GOT3 (cell line): ENCODE measurements at regions not wholly inside any gene's neighbourhood (a gene's known extent, or its start where the extent isn't known, plus 50 kb on each side); places are given as distances from the start of the nearest gene placed in this dataset.

ENCODE experiments used
- DNase-seq: peaks from one replicate; lab custom pipeline; 2025; ENCODE audit warnings: mixed read lengths; lab: John Stamatoyannopoulos, UW

DNA sequence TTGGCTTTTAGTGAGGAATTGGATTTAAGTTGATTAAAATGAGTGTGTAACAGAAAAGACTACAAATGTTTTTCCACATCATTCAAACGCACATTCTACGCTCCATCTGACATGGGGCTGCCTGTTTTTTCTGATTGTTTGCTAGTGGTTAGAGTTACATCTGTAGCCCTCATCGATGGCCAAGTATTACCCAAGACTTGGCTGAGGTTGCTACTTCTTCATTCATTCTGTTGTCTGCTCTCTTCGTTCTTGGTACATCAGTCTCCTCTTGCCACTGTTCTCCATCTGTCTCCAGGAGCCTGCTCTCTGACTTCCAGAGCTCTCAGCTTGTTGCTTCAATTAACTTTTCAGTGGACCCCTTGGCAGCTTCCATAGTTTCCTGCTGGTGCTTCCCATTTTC, 1844.6 kb upstream of the TENM3 start:
- DNase-seq: no peak

DNA sequence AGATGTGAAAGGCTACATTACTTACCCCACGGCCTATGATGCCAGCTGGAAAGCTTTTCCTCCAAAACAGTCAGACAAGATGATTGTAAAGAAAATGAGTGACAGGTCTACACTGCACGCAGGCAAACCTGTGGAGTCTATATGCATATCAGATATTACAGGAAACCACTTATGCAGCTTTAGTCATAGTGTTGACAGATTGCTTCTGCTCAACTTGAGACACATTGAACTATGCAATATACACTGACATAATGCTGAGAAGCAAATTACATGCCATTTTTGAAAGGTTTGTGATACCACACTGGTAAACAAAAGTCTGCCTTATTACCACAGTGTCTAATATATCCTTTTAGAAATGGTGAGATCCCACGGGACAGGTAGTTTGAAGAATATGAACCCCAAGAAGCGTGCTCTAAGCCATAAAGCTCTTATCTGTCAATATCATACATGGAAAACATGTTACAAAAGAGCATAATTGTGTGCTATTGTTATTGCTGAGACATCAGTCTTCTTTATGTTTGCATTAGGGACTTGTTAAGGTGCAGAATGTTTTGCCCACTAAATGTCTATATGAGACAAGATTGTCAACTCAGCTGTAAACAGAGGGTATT, 1835.8 kb upstream of the TENM3 start:
- no peak for DNase-seq

DNA sequence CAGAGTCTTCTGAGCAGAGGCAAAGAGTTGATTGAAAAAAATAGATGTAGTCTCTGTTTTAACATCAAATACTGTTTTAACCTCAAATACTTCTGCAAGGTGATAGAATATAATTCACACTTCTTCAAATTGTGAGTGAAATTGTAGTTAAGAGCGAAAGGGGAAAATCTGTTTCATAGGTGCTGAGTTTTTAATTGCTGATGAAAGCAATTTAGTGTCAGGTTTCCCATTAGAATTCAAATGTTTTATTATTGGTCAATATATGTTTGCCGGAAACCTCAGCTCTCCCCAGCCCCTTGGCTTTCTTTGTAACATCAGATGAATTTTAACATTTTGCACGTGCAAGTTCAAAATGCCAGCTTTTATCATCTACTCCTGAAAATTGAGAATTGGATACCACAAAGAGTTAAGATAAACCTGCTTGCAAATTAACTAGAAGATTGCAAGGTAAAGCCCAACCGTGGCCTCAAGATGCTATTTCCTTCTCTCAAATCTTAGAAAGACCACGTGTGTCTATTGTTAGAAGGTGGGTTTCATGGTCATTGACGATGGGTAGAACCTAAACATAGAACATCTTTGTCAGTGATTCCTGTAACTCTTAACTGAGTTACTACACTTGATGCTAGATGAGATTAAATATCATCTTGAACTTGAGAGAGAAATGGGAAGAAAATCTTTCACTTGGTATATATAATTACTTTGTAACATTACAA, 1824.2 kb upstream of the TENM3 start:
- DNase-seq: no peak

DNA sequence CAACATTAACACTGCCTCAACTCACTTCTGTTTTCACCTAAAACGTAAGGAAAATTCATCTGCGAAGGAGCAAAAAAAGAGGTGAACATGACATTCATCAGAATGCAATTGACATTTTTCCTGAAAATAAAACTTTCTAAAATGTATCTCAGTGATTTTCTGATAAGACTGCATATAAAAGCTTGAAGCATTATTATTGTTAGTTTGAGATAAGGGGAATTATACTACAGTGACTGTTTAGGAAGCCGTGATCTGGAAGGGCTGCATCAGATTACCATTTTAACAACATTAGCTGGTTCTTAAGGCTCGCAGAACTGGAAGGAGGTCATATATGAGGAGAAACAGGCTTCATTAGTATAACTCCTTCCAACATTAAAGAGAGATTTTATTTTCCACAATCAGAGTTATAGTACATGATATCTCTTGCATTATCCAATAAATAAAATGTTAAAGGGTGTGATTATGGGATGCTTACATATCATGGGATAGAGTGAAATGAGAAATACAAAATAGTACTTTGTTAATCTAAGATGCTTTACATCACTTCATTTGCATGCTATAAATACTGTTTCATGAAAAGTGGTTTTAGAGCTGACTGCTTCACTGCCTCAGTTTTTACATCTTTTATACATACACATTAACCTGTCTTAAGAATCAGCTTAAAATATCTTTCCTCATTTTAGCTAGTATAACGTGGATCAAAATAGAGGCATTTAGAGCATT, 1820.1 kb upstream of the TENM3 start:
- no peak for DNase-seq

DNA sequence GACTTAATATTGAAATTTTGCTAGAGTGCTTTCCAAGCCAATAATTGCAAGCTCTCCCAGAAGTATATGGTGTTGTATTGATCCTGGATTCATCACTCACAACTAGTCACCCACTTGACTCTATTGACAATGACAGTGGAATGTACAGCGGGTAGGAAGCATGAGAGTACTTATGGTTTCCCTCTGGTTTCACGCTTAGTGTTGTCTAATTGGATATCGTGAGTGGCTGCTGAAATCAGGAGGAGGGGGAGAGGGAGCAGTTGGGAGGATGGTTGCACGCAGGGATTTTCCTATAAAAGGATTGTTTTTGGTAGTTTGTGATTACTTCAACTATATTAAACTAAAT, 1819.5 kb upstream of the TENM3 start:
- no peak for DNase-seq

DNA sequence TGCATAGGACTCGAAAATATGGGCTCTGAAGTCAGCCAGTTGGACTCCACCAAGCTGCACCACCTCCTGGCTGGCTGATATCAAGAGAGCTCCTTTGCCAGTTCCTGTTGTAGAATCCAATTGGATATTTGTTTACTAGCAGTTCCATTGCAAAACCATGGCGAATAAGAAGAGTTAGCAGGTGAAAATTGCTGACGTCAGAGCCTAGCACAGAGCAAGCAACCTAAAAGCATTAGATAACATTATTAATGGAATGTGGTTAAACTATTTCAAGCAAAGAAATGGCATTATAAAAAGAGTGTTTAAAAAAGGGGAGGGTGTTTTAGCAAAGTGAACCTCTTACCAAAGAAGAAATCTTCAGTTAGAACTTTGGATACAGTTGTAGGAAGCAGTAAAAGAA, 1816.3 kb upstream of the TENM3 start:
- DNase-seq: no peak

DNA sequence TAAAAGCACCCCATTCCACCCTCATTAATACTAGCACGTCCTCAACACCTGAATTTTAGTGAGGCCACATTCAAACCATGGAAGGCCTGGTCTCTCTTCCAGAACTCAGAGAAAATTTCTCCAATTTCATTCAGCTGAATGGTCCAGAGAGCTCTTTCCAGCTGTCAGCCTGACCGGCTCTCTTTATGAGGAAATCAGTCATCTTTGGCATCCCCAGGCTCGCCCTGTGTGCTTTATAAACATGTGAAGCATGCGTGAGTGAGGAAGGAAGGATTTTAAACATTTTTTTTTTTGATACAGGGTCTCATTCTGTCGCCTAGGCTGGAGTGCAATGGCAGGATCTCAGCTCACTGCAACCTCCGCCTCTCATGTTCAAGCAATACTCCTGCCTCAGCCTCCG, 1812.9 kb upstream of the TENM3 start:
- no peak for DNase-seq

DNA sequence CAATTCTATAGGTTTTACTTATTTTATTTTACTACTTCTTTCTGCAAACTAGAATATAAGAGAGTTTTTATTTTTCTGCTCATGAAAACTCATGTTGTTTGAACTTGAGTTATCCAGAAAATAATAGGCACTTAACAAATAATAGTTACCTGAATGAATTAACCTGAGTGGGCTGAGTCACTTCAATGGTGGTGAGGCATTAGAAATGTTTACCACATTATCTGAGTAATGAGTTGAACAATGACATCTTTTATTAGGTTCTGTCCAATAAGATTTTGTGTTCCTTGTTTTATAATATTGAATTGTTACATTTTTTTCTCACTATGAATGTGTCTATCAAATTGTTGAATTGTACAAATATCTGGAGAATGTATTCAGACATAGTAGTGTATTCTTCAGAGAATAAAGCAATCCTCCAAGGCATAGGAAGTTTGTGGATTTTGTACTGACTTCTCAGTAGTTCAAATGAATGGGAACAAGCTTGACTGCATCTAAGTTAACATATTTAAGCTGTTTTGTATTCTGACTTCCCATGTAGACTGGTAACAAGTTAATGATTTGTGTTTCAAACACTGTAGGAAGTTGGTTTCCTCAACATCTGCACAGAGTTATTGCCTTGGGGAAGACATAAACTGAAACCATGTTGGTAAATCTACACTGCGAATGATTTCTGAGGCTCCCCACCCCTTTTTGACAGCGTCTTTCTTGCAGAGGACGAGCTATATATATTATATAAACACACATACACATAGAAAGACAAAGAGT, 1808.9 kb upstream of the TENM3 start:
- no peak for DNase-seq

DNA sequence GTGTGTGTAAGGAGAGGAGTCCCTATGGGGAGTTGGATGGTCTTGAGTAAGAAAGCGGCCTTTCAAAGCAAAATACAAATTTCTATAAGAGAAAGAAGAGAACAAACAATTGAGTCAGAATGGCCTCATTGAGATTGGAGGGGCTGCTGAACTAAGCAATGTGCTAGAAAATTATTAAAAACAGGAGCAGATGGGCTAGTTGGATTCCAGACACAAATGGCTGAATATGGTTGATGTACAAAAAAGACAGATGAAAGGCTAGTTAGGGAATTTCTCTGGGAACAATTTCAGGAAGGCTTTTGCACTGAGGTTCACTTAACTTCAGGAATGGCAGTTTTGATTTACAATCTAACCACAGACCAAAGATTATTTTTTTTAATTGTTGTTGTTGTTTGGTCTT, 1806.8 kb upstream of the TENM3 start:
- no peak for DNase-seq

DNA sequence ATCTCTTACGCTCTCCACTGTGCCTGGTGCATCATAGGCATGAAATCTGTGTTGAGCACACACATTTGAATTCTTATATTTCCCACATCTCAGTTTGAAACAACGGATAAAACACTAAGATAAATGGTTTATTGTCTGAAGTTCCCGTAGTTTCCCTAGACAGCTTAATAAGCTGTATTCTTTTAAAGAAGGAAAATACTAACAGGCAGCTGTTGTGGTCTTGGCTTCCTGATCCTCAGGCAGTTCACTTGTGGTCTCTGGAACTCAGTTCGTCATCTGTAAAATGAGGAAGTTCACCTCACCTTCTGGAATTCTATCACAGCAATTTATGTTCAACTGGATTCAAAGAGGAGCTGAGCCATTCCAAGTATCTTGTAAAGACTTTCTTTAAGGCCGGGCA, 1805.6 kb upstream of the TENM3 start:
- no peak for DNase-seq

DNA sequence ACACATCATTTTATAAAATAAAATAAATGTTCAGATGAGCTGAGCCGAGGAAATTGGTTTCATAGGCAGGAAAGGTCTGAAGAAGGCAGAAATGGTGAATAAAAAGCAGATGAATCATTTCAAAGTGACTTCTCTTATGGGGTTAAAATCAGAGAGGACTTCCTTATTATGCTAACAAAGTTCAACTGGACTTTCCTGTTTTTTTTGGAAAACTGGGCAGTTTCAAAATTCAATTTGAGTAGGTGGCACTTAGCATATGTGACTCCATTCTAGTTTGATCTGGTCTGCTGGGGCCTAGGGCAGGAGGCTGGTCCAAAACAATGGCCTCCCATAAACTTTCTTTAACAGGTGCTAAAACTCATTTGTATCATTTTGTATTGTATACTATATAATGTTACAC, 1794.9 kb upstream of the TENM3 start:
- no peak for DNase-seq

DNA sequence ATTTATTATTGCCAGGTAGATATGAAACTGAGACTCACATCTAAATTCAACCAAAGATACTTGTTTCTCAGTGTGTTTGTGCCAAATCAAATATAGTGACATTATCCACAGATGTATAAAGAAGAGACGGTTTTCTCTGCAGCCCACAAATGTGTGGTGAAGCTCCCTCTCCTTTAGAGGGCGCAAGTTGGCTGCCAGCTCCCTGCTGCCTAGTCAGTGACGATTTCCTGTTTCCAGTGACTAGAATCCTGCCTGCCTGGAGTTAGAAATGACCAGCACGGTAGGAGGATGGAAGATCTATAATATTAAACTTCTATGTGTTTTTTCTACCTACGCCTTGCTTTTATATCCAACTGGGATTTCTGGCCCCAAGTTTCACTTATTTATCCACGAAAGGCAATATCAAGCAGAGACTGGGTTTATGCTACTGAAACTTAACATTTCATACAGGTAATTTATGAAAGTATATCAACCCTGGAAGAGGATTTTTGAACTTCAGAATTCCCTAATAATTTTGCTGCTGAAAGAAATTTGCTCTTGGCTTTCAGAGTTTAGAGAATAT, 1793.7 kb upstream of the TENM3 start:
- DNase-seq: no peak

DNA sequence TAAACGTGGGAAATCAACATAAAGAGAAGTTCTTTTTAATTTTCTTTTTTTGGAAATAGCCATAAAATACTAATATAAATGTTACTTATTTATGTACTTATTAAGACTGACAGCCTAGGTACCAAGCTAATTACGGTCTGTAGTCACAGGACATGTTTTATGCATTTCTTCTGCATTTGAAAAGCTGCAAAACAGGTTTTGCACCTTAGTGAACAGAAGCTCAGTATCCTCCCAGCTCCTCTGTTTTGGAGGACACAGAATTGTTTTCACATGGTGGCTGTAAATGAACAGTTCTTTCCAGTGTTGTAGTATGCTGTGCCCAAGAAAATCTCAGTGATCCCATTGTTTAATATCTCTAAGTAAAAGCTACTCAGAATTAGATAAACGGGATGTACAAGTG, 1788.0 kb upstream of the TENM3 start:
- DNase-seq: no peak

DNA sequence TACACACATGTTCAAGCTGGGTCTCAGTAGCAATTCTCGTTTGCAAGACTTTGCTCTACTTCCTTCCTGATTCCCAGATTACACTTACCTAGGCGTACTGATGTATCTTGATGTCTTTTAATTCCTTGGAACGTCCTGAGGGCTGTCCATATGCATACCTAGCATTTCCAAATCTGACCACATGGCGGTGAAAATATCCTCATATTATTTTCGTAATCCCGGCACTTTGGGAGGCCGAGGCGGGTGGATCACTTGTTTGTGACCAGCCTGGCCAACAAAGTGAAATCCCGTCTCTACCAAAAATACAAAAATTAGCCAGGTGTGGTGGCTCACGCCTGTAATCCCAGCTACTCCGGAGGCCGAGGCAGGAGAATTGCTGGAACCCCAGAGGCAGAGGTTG, 1786.3 kb upstream of the TENM3 start:
- no peak for DNase-seq

DNA sequence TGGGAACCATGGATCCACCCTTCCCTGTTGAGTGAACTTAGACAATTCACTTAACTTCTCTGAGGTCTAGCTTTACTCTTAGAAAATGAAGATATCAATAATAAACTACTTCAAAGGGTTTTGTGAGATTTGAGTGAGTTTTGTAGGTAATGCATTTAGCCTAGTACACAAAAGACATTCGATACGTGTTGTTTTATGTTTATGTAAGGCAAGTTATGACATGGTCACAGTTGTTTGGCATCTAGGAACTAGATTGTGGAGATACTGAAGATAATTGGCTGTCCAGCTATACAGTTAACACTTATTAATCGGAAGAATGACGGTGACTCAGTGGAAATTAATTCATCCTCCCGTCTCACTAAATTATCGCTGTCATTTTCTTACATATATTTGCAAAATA, 1781.1 kb upstream of the TENM3 start:
- no peak for DNase-seq

DNA sequence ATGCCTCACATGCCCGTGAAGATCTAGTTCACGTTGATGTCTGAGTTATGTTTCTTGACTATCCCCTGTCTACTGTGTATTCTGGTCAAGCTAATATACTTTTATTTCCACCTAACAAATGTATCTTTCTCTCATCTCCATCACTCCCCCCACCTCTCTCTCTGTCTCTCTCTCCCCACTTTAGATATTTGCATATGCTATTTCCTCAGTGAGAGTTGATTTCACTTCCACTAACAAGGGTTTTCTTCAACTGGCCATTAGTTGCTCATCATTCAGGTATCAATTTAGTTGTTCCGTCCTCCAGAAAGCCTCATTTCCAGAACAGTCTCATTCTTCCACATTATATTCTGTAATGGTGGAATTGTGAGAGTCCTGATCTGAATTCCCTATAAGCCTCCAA, 1777.8 kb upstream of the TENM3 start:
- DNase-seq: no peak

DNA sequence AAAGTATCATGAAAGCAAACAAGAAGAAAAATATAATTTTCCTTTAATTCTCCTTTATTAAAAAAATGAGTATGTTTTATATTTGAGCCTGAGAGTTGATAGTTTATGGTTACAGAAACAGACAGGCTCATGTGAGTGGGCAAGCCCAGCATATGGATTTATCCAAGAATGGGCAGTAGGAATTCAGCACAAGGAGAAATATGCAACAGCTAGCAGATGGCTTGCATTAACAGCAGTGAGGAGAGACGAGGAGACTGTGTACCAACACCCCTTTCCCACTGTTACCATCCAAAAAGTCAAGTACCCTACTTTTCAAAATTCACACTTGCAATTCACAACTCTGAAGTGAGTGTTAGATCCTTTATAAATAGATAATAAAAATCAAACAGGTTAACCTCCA, 1760.2 kb upstream of the TENM3 start:
- DNase-seq: no peak

DNA sequence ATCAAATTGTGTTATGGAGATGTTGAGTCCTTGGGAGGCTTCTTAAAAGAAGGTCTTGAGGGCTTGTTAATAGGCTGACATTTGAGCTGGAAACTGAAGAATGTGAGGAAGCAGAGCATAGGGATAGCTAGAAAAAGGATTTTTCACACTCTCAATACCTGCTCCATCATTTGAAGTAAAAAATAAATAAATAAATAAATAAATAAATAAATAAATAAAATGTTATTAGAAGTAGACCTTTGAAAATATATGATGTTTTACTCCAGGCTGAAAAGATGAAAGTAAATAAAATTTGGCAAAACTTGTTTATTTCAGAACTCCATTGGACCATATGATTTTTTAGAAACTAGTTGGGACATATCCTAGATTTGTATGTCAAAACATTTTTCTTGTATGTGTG, 1757.8 kb upstream of the TENM3 start:
- DNase-seq: no peak

DNA sequence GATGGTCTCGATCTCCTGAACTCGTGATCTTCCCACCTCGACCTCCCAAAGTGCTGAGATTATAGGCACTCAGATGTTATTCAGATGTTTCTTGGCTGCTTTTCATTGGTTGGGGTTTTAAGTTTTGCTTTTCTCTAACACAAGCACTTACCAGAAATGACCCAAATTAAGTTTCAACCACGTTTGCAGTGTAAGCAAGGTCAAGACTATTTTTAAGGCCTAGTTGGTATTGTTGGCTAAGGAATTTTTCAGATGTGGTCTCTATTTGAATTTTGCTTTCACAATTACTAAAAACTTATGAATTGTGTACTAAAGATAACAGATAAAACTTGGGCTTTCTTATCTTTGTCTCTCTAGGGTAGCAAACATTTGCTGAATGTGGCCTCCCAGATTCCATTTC, 1756.9 kb upstream of the TENM3 start:
- no peak for DNase-seq

DNA sequence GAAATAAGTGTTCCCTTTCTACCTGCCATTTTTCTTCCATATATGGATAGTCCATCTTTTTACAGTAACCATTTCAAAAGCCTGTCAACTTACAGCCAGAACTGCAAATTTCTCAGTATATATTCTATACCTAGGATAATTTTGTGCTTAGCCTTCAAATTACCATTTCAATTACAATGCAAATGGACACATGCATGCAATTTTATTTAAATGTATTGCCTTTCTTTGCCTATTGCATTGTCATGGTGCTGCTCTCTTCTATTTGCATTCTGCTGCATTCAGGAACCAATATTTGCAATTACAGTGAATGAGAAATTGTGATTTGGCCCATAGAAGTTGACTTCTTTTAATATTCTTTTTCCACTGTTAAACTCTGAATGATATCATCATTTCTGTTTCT, 1753.4 kb upstream of the TENM3 start:
- no peak for DNase-seq

DNA sequence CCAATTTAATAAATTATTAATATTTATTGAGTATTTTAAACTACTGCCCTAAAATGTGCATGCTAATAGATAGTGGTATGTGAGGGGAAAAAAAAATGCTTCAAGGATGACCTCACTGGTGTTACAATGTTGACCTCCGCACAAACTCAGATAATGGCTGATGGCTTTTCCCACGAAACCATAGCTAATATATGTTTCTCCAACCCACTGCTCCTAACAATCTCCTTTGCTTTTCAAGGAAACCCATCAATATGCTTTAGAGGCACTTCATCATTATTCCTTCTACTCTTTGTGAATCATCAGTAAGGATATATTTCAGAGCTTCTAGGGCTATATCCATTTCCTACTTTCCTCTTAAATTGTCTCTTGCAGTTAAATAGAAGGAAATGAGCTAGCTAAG, 1752.0 kb upstream of the TENM3 start:
- DNase-seq: no peak

DNA sequence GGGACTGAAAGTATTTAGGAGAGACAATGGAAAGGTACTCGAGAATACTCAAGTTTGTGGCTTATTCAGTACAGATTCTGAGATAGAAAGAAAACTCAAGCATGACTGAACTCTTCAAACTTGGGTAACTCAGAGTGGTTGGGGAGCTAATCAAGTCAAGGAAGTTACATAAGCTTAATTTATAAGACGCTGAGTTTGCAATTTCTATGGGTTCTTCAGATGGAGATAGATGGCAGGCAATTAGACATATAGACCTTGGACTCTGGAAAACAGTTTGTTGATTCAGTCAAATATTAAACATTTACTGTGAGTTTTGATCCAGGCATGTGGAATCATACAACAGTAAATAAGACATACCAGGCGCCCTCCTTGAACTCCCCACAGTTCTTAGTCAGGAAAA, 1749.9 kb upstream of the TENM3 start:
- DNase-seq: no peak

DNA sequence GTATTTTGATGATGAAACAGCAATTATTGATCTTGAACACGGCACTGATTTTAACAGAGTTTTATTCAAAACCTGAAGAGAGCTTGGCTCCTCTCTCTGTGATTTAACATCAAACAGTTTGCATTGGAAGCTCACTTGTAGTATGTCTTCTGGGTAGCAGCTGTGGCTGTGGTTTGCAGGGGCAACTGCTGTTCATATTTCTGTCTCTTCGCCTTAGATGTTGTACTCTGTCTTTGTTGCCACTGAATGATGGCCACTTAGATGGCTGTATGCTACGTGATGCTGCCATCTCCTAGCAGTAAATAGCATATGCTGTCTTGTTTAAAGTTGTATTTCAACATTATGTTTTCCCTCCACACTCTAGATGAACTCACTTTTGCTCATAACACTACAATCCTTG, 1743.0 kb upstream of the TENM3 start:
- DNase-seq: no peak
